ENCODE measurements at regions not wholly inside any gene's neighbourhood (a gene's known extent, or its start where the extent isn't known, plus 50 kb on each side); places are given as distances from the start of the nearest gene placed in this dataset.
"Not testable (repeated sequence)": the region's sequence is repeated elsewhere in the genome, so short reads cannot be mapped to it uniquely, and the experiment has no call there.

GRCh38 chr12:126953365-126953889 is 1313.5 kb upstream of the TMEM132C start:
- peak; percentile 6 for DNase-seq

DNA sequence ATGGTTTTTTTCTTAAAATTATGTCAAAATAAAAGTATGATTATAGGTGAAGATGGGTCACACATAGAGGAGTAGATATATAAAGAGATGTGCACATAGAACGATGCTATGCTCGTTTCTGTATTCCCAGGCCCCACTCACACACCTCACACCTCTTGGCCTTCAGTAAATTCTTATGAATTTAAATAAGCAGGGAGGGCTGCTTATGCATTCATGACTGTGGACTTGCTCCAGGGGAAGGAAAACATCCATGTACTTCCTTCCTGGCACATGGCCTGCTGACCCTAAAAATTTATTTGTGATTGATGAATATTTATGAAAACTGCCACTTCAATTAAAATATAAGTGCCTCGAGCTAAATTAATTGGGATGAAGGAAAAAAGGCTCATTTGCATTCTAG is 1306.7 kb upstream of the TMEM132C start:
- no peak for DNase-seq

DNA sequence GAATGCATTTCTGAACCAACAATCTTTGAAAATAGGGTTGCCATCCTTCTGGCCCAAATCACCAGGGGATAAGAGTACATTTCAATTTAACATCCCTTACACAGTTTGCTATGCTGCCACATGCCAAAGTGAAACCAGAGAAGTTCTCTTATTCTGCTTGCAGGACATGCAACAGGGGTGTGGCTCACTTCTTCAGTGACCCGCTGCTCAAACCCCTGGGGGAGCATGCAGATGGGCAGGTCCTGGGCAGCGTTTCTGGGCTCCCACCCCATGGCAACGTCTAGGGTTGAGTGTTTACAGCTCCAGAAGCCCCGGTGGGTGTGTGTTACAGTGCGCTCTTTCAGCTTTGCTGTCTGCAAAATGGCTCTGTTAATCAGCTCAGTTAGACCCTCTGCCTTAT is 1306.3 kb upstream of the TMEM132C start:
- DNase-seq: no peak

DNA sequence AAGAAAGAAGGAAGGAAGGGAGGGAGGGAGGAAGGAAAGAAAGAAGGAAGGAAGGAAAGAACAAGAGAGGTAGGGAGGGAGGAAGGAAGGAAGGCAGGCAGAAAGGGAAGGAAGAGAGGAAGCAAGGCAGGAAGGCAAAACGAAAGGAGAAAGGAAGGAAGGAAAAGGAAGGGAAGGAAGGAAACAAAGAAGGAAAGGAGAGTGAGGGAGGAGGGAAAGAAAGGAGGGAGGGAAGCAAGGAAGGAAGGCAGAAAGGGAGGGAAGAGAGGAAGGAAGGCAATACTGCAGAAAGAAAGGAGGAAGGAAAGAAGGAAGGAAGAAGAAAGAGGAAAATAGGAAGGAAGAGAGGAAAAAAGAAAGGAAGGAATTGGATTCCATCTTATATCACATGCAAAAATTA is 1303.1 kb upstream of the TMEM132C start:
- DNase-seq: no peak

DNA sequence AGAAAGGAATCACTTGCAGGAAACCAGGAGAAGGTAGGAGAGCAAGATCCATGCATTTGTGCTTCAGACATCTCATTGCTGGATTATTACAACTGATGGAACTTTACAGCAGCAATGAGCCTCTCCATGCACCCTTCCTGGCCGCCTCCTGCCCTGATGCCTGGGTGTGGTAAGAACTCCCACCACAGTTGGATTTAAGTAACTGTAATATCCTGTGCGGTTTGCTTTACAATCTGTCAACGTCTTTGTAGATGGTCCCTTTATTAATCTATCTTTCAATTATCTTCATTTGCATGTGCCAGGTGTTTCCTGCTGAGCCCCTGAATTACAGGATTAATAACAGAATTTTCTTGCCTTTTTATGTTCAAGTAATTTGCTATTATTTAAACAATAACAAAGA is 1300.5 kb upstream of the TMEM132C start:
- no peak for DNase-seq

DNA sequence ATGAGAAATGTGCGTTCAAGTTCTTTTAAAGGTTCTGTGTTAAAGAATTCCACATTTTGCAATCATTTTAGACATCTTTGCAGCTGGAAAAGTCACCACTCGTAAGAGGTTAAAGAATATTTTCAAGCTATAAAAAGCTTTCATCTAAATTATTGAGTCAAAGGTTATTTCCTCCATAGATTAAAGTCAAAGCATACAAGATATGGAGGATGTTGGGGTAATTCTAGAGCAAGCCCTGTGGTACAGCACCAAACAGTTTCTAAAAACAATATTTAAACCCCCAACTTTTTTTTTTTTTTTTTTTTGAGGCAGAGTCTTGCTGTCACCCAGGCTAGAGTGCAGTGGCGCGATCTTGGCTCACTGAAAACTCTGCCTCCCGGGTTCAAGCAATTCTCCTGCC is 1299.8 kb upstream of the TMEM132C start:
- no peak for DNase-seq

- DNase-seq: peak; percentile 16
Measured at GRCh38 chr12:126974779-126975178, 1292.2 kb upstream of the TMEM132C start.

- DNase-seq: no peak
Measured at GRCh38 chr12:126976579-126976978, 1290.4 kb upstream of the TMEM132C start.

DNA sequence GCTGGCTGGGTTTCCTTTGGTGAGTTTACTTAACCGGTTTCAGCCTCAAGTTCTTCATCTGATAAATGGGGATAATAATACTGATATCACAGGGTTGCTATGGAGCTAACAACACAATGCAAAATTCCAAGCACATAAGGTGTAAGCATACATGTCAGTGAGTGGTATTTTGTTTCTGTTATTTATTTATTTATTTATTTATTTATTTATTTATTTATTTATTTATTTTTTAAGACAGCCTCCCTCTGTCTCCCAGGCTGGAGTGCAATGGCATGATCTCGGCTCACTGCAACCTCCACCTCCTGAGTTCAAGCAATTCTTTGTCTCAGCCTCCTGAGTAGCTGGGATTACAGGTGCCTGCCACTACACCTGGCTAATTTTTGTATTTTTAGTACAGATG is 1287.4 kb upstream of the TMEM132C start:
- not testable (repeated sequence) for DNase-seq

- DNase-seq: no peak
Measured at GRCh38 chr12:126982707-126983106, 1284.3 kb upstream of the TMEM132C start.

GRCh38 chr12:126983735-126984134 is 1283.2 kb upstream of the TMEM132C start:
- not testable (repeated sequence) for DNase-seq

DNA sequence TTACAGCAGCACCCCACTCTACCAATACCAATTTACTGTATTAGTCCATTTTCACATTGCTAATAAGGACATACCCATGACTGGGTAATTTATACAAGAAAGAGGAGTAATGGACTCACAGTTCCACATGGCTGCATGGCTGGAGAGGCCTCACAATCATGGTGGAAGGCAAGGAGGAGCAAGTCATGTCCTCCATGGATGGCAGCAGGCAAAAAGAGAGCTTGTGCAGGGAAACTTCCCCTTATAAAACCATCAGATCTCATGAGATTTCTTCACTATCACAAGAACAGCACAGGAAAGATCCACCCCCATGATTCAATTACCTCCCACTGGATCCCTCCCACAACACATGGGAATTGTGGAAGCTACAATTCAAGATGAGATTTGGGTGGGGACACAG is 1281.3 kb upstream of the TMEM132C start:
- DNase-seq: not testable (repeated sequence)

- no peak for DNase-seq
Measured at GRCh38 chr12:126989532-126989931, 1277.4 kb upstream of the TMEM132C start.

DNA sequence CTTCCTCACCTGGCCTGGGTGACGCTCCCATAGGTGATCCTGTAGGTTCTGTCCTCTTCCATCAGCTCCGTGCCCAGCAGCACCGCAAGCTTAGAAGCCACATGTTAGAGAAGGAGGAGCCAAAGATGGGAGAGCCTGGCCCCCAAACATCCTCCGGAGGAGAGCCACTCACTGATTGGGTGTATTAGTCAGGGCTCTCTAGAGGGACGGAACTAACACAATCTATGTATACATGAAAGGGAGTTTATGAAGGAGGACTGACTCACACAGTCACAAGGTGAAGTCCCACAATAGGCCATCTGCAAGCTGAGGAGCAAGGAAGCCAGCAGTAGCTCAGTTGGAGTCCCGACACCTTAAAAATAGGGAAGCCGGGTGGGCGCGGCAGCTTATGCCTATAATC is 1273.1 kb upstream of the TMEM132C start:
- no peak for DNase-seq

GRCh38 chr12:126994599-126994998 is 1272.4 kb upstream of the TMEM132C start:
- no peak for DNase-seq

DNA sequence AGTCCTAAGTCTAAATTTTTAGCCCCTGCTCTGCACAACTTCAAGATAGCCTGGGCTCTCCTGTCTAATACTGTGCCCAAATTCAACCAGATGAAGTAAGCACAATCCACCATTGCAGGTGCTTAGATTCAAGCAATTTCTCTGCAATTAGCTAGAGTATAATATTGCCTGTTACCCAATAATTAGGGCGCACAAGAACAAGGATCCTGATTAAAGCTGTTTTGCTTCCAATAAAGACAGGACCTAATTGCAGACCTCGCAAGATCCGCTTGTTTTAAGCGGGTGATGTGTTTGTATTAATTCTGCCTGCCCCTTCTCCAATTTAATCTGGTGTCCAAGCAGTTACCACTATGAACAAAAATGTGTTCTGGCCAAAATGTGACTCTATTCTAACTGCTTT is 1268.9 kb upstream of the TMEM132C start:
- DNase-seq: no peak

- DNase-seq: peak; percentile 41
Measured at GRCh38 chr12:126998747-126999285, 1268.2 kb upstream of the TMEM132C start.

DNA sequence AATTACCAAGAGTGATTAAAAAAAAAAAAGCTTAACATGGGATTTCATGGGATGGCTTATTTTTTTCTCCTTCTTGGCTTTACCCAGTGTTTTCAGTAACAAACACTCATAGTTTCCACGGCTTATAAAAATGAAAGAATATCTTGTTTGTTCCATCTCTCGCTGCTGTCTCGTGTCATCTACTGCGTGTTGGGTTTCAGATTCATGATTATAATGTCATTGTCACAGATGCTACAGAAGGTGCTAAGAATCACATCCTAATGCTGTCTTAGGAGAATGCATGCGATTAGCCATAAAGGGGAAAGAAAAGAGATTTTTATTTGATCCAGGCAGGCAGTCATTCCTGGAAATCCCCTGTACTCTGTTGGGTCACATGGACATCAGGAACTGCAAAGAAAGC is 1267.6 kb upstream of the TMEM132C start:
- DNase-seq: no peak

DNA sequence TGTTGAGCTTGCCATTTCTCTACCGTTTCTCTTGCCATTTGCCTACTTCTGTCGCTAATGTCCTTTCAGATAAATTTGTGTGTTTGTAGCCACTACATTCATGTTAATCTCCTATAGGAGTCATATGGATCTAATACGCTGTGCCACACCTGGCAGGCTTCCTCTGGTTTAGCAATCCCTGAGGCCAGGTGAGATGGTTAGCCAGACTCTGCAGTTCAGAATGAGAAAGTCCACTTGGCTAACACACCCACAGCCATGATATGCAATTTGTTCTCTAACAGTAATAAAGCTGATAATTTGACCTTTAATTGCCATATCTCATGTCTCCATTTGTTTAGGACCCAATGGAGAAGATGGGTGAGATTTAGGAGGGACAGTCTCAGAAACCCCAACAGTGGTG is 1261.6 kb upstream of the TMEM132C start:
- DNase-seq: no peak

DNA sequence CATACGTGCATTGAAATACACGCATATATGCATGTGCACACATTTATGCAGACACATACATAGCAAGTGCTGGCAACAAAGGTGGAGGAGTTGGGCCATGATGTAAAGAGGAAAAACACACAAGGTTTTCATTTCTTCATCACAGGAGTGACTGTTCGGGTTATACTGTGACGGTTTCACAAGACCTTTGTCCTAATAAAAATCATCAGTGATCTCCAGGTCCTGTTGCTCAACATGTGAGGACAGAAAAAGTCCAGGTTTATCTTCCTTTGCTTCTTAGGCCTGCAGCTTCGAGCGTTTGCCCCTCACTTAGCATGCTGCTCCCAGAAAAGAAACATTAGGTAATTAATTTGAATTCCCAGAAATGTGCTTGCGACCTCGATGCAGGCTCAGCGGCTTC is 1260.0 kb upstream of the TMEM132C start:
- no peak for DNase-seq

GRCh38 chr12:127008755-127009403 is 1258.1 kb upstream of the TMEM132C start:
- DNase-seq: no peak

DNA sequence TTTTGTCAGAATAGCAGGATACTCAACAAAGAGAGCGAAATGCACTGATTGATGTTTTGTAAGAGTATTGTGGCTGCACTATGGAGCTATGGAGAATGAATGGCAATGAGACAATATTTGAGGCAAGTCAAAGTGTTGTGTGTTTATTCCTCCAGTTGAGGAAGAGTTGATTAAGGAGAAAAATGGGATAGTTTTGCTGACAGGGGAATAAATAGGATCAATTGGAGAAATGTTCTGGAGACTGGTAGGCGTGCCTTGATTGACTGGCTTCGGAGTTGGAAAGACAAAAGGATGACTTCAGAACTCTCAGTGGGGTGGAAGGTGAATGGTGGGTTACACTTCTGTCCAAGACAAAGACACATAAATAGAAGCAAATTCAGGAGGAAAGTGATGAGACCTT is 1254.9 kb upstream of the TMEM132C start:
- DNase-seq: no peak

GRCh38 chr12:127013197-127013596 is 1253.8 kb upstream of the TMEM132C start:
- DNase-seq: no peak

GRCh38 chr12:127014079-127014478 is 1252.9 kb upstream of the TMEM132C start:
- no peak for DNase-seq

DNA sequence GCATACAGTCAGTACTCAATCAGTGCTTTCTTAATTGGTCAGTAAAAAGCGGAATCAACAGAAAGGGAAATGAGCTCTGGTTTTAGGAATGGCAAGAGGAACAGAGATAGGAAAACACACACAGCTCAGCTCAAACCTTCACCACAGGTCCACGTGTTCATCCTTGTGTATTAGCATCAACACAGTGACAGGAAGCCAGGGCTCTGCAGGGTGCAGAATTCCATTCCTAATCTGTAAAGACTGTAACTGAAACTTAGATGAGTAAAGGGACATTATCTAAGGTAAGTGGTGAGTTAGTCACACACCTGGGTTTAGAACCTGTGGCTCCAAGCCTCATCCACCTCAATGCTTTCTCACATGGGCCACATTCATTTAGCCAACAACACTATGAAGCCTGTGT is 1242.2 kb upstream of the TMEM132C start:
- no peak for DNase-seq
